ENCODE measurements at regions not wholly inside any gene's neighbourhood (a gene's known extent, or its start where the extent isn't known, plus 50 kb on each side); places are given as distances from the start of the nearest gene placed in this dataset.

DNA sequence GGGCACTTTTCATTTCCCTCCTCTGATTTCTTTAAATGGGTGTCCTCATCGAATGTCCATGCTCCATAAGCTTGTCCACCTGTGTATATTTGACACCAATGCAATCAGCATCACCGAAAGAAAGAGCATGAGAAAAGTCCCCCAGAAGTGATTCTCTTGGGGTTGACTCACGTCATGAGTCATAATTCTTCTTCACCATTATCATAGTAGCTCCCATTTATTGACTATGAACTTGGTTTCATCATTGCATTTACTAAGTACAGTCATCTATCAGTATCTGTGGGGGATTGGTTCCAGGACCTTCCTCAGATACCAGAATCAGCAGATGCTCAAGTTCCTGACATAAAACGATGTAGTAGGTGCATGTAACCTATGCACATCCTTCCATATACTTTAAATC is 372.5 kb upstream of the CFAP20DC start:
- no peak for FAIRE-seq

DNA sequence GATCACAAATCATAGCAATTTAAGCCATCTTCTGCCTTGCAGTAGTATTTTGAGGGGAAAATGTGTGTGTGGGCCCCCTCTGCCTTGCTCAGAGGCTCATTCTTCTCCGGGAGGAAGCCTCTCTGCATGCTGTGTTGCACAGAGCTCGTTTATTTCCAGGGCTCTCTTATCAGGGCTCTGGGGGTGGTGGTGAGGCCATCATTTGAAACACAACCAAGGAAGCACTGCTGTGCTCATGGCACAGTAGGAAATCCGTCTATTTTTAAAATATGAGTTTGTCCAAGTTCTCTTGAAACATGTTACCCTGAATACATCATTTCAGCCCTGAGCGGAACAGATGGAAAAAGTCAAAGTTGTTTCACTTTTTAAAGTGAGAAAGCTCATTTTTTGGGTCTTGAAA is 369.0 kb upstream of the CFAP20DC start:
- FAIRE-seq (no peak), DNase-seq (ENCODE audit: low spot score) (no peak)

More for the DNA sequence above, 372.5 kb upstream of the CFAP20DC start:
- DNase-seq (ENCODE audit: low spot score) = peak; percentile 35

DNA sequence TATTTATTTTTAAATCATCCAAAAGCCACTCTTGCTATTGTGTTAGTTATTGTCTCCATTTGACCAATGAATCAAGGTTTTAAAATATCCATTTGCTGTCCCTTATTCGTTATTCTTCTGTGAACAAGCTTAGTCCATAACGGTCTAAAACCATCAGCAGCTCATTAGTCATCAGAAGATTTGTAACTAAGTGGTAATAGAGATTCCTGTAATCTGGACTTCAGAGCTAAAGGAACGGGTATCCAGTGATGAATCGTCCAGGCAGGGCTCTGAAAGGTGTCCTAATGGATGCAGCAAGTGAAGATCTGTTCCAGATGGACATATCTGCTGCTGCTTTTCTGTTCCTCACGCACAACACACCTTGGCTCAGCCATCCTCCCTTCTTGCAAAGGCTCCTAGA is 362.7 kb upstream of the CFAP20DC start:
- DNase-seq (ENCODE audit: low spot score) = no peak

DNA sequence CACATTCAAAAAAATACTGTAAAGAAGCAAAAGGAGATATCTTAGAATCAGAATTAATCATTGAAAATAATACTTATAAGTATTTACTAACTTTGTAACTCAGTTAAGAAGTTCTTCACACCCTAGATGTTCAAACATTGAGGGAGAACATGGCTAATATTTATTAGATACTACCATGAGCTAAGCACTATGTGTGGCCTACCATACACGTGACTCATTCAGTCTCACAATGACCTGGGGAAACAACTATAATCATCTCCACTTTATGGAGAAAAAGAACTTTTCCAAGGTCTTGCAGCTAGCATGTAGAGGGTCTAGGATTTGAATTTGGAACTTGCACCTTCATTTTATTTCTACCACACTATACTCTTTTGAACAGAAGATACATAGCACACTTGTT is 361.9 kb upstream of the CFAP20DC start:
- FAIRE-seq (no peak), DNase-seq (ENCODE audit: low spot score) (no peak)

More for the DNA sequence above, 362.7 kb upstream of the CFAP20DC start:
- no peak for FAIRE-seq

DNA sequence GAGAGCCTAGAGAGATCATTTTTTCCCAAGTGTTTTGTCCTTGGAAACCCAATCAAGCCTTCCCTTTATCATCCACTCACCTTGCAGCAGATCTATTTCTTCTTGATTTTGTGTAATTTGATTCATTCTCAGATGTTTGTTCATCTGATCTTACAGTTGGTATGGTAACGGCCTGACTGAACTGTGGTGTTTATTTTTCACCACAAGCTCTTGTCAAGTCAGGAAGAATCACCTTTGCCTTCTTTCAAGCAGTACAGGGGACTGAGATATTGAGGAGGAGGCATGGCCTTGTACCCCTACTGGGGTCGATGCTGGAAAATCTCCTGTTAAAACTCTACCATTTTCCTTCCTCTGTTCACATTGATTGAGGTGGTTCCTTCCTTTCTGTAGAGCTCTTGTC is 361.4 kb upstream of the CFAP20DC start:
- FAIRE-seq (no peak), DNase-seq (ENCODE audit: low spot score) (no peak)

DNA sequence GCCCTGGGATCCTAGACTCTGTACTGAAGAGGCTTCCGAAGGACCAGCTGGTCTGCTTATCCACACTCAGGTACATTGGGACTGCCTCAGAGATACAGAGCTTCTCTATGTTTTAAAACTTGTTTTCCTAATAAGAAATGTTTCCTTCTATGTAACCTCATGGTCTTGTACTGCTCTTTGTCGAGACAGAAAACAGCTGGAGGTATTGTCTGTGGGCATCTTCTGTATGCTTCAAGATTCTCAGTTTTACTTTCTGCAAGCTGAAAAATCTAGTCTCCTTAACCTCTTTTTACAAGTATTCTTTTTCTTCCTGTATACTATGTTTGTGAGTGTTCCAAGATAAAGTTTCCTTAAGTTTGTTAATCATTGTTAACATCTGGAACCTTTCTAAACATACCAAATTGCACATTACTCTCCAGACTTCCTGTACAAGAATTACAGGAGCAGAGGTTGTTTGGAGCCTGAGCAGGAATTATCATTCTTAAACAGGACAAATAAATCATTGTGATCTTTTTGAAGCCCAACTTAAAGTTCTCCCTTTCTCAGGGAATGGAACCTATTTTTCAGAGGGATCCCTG is 358.3 kb upstream of the CFAP20DC start:
- no peak for FAIRE-seq

DNA sequence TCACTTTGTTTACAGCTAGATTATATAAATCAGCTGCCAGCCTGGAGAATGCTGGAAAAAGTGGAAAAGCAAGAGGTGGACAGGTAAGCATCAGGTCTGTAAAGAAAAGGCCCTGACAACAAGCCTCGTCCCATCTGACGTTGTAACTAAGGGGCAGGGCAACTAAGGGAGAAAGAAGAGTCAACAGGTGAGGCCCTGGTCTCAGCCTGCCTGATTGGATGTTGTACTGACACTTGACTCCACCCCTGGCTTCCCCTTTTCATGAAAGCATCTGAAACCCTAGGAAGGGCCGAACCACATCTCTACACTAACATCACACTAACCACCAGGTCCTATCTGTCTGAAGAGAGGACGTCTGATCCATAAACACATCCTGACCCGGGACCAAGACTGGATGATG is 357.6 kb upstream of the CFAP20DC start:
- no peak for DNase-seq (ENCODE audit: low spot score)
- no peak for FAIRE-seq

More for the DNA sequence above, 358.3 kb upstream of the CFAP20DC start:
- no peak for DNase-seq (ENCODE audit: low spot score)

DNA sequence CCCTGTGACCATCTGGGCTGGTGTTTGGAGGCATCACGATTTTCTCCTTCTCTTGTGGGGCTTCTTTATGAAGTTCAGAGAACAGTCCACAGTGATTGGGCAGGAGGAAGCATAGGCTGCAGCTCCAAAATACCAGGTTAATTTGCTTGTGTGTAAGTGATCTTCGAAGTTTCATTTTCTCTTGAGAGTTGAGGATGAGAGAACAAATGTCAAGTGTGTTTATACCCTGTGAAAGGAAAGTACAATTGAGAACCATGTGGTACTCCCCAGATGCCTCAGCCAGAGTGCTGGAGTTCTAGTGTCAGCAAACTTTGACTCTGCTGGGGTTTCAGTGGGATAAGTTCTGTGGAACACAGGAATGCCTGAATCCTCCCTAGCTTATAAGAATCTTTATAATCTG is 357.1 kb upstream of the CFAP20DC start:
- FAIRE-seq (no peak), DNase-seq (ENCODE audit: low spot score) (no peak)

DNA sequence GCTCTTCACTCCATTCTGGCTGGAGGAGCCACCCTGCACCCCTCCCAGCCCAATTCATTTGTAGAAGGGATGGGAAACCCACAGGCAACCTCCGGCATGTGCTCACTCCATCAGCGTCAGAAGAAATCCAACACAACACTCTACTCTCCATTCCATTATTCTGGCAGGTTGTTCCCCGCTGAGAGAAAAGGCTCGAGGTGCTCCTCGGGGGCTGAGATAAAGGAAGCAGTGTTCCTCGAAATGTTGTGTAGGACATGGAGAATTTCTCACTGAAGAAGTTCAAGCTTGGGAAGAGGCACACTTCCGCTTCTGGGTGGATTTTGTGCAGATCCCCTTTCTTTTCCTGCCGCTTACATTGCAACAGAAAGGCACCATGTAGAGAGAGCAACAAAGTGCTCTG is 355.0 kb upstream of the CFAP20DC start:
- DNase-seq (ENCODE audit: low spot score) = no peak
- no peak for FAIRE-seq

DNA sequence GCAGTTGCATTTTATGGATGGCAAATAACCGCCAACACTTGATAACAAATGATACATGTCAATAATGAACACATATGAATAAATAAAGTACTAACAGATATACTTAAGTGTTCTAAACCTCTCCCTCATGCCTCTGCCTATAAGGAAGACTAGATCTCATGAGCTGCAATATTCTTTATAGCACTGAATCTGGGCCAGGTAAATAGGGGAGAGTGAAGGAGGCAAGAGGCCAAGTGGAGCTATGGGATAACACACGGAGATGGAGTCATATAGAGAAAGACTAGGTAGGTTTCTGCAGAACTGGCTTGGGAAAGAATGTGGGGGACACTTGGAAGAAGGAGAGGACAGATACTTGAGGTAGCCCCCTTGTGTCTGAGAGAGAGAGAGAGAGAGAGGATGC is 354.2 kb upstream of the CFAP20DC start:
- no peak for DNase-seq (ENCODE audit: low spot score)
- FAIRE-seq = no peak

DNA sequence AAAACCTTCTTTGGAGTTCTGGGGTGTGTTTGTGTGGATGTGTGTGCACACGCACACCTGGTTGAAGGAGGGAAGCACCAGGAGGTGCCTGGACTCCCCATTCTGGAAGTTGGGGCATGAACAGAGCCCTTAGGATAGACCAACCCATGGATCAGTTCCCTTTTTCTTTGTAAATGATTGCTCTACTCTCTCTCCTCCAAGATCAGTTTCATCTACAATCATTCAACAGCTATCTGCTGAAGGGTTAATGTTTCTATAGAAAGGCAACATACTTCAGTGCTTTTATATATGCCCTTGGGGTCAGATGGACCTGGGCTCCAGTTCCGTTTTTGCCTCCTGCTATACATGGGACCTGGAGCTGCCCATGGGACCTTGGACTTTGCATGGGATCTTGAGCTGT is 352.1 kb upstream of the CFAP20DC start:
- FAIRE-seq (no peak), DNase-seq (ENCODE audit: low spot score) (no peak)

DNA sequence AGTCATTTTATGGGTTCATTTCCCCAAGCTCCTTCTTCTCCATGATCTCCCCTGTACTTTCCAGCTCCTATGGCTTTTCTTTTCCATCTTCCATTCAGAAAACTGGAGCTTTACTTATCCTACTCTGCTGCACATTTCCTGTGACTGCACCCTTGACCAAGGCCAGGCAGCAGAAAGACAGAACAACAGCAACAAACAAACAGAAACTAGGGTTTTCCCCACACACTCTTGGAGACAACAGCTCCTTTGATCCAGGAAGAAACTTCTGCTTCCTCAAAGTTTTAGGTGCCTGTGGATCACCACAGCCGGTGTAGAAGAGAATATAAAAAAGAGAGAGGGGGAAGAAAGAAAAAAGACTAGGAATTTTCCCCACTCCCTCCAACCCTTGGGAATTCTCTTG is 342.3 kb upstream of the CFAP20DC start:
- FAIRE-seq (no peak), DNase-seq (ENCODE audit: low spot score) (no peak)

DNA sequence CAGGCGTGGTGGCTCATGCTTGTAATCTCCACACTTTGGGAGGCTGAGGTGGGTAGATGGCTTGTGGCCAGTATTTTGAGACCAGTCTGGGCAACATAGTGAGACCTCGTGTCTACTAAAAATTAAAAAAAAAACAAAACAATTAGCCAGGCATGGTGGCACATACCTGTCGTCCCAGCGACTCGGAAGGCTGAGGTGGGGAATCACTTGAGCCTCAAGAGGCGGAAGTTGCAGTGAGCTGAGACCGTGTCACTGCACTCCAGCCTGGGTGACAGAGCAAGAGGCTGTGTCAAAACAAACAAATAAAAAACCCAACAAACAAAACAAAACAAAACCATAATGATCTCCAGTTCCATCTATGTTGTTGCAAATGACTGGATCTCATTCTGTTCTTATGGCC is 341.3 kb upstream of the CFAP20DC start:
- FAIRE-seq (no peak), DNase-seq (ENCODE audit: low spot score) (no peak)

DNA sequence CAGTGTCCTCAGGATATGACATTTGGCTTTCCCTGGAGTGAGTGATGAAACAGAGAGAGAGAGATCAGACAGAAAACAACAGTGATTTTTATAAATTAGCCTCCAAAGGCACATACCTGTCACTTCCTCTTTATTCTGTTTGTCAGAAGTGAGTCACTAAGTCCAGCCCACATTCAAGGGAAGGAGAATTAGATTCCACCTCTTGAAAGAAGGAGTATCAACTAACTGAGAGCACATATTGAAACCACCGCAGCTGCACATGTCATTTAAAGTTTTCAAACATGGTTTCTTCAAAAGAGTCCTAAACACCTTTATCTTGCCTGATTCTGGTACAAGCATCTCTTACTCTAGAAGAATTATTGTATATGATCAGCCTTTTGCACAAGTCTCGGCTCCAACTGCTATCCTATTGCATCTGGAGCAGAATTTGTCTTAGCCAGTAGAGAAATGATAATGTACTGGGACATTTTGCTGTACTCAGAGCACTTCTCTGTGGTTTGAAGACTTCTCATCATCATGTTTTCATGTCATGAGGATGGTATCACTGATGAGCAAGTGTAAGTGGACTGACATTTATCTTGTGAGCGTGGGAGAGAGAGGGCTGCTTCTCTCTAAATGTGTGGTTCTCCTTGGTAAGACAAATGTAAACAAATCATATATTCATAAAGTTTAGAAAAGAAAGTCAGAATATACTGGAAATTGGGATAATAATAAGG is 338.9 kb upstream of the CFAP20DC start:
- FAIRE-seq (no peak), DNase-seq (ENCODE audit: low spot score) (no peak)

DNA sequence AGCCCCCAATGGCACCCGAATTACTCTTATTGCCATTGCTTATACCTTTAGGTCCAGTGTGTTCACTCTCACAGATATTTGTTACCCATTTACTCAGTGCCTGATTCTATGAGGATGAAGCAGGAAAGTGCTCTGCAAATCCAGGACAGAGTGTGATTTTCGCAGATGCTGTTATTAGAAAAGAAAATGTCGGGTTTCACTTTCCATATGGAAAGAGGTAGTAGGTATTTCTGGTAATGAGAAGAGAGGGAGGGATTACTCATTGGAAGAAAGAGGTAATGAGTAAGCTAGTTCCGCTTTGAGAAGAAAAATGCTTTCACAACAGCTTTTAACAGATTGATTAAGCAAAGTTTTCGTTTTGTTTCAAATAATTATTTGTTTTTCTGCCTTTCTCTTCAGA is 336.3 kb upstream of the CFAP20DC start:
- FAIRE-seq = no peak
- DNase-seq (ENCODE audit: low spot score) = no peak

DNA sequence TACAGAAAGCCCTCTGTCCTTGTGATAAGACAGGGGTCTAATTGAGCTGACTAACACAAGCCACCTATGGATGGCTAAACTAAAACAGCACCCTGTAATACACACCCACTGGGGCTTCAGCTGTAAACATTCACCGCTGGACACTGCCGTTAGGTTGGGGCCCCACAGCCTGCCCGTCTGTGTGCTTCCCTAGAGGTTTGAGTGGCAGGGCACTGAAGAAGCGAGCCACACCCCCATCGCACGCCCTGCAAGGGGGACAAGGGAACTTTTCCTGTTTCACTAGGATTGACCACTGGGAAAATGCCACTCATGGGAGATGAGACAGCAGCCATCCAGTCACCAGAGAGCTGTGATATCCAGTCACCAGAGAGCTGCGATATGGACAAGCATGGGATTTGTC is 335.7 kb upstream of the CFAP20DC start:
- FAIRE-seq (no peak), DNase-seq (ENCODE audit: low spot score) (no peak)

DNA sequence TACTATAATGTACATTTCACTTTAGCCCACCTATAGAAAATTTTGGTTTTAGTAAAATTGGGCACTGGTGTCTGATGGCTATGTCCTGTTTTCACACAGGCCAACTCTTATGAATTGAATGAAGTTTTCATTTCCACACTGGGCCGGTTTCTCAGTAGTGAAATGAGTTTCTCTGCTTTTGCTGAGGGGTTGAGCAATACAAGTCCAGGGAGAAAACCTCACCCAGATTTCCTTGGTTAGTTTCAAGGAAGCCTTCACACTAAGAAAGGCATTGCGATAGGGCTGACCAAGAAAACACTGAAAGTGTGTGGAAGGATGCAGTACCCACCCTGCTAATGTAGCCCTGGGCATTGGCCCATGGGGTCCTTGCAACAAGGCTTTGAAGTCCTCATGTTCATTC is 331.5 kb upstream of the CFAP20DC start:
- DNase-seq (ENCODE audit: low spot score) (no peak), FAIRE-seq (no peak)

DNA sequence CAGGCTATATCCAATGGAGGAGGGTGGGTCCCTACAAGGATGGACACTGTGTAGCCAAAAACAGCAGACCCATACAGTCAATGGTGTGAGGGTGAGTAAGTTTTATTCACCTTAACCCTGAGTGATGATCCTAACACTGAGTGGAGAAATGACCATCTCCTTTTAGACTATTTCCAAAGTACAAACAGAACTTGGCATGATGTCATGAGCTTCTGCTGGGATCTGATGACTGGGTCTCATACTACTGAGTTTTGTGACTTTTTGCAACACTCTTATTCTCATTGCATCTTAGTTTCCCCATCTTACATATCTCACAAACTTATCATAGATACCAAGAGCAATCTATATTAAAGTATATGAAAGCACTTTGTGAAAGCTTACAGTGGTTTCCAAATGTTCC is 330.3 kb upstream of the CFAP20DC start:
- FAIRE-seq (no peak), DNase-seq (ENCODE audit: low spot score) (no peak)

DNA sequence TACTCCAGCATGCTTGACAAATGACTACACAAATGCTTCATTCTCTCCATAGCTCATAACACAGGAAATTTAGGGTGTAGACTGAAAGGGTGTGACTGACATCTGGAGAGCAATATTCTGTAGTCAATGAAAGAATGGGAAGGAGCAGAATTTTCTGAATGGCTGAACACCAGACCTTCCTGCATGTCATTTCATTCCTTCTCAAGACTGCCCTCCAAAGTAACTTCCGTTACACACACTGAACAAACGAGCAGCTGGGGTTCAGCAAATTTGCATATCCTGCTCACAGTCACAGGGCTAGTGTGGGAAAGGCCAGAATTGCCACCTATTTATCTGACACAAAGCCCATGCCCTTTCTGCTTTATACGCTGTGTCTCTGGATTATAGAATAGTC is 325.0 kb upstream of the CFAP20DC start:
- FAIRE-seq (no peak), DNase-seq (ENCODE audit: low spot score) (no peak)

DNA sequence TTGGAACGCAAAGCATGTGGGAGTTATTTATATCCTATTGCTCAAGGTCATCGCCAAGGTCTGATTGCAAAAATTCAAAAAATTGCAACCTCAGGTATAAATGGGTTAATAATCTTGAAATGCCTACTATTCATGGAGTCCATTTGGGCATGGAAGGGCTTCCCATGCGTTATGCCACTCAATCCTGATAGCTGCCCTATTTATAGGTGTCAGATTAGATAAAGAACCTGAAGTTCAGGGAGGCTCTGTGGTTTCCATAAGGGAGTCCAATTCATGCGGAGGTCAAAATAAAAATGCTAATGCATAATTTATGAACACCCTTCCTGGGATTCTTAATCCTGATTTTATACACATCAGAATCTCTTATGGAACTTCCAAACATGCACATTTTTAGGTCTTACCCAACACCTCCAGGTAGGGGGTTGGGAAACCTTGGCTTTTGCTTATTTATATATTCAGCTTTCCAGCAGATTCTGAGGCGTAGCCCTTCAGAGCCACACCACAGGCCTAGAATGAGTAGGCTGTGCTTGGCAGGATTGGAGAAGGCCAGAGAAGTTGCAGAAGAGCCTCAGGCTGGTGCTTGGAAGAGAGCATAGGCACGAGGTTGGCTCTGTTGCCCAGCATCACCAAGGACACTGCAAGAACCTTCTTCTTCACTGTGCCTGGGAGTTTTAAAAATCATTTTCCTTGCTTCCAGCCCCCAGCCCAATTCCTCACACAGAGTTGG is 324.4 kb upstream of the CFAP20DC start:
- DNase-seq (ENCODE audit: low spot score) (no peak), FAIRE-seq (no peak)

DNA sequence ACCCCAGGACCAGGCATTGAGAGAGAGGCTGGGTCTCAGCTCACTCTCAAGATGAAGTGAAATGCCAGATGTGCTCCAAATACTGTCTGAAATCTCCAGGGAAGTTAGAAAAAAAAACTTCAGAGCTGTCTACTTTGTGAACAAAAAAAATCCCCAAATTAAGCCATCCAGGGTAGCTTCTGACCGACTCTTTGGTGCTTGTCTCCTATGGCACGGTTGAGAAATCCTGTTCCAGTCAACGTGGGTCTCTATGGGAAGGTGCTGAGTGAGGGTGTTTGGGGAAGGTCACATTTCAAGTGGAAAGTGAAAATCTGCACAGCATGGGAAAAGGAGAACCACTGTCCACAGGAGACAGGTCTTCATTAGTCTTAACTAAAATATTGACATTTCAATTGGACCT is 322.5 kb upstream of the CFAP20DC start:
- FAIRE-seq = no peak
- no peak for DNase-seq (ENCODE audit: low spot score)

DNA sequence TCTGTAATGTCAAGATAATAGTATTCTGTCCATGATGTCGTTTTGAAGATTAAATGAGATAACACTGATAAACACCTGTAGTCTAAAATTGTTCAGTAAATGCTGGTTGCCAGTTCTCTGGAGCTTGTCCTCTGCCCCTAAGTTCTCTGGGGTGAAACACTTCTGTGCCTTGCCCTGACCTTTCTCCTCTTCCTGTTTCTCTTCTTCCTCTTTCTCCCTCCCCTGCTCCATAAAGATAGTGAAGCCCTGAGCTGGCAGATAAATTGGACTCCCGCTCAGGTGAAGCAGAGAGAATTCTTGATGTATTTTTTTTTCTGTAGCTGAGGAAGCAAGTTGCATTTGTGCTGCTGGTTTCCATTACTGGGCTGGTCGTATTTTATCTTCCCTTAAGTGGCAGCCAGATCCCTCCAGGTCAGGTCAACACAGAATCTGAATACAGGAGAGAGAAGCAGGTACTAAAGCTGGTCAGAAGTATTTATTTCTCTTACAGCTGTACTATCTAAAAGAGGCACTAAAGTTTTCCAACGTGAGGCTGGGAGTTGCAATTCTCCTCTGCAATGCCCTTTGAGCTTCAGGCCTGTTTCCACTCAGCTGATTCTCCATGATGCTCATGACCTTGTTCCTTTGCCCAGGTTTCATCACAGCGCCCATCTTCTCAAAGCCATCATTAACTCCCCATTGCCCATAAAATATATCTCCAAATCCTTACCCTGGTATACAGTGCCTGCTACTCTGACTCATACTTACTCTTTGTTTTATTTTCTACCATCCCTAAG is 319.3 kb upstream of the CFAP20DC start:
- FAIRE-seq (no peak), DNase-seq (ENCODE audit: low spot score) (no peak)

Measured in urothelium cell line (cell line).